ENCODE measurements at regions not wholly inside any gene's neighbourhood (a gene's known extent, or its start where the extent isn't known, plus 50 kb on each side); places are given as distances from the start of the nearest gene placed in this dataset.

DNA sequence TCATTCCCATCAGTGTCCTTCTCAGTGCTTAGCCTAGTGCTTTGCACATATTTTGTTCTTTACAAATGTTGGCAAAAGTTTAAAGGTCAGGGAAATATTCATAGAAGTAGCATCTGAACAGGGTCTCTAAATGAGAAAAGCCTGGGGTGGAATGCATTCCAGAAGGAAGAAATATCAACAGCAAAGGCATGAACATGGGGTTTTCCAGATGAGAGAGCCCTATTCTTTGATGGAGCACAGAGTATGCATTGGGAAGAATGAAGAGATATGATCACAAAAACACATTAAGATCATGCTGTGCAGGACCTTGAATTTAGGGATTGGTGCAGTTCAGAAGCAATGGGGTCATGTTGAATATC lies 140.2 kb downstream of the SNX19 start:
- TF ChIP-seq, protein P1, sequence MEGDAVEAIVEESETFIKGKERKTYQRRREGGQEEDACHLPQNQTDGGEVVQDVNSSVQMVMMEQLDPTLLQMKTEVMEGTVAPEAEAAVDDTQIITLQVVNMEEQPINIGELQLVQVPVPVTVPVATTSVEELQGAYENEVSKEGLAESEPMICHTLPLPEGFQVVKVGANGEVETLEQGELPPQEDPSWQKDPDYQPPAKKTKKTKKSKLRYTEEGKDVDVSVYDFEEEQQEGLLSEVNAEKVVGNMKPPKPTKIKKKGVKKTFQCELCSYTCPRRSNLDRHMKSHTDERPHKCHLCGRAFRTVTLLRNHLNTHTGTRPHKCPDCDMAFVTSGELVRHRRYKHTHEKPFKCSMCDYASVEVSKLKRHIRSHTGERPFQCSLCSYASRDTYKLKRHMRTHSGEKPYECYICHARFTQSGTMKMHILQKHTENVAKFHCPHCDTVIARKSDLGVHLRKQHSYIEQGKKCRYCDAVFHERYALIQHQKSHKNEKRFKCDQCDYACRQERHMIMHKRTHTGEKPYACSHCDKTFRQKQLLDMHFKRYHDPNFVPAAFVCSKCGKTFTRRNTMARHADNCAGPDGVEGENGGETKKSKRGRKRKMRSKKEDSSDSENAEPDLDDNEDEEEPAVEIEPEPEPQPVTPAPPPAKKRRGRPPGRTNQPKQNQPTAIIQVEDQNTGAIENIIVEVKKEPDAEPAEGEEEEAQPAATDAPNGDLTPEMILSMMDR (IDR thresholded peaks at IDR 0.05; ENCODE audit: low read depth, low read length): no peak
- DNase-seq (ENCODE audit: low read depth in 2 of 2): no peak
- H3K4me3 ChIP-seq (replicated peaks in 1 of 2; ENCODE audit: low read depth in 2 of 2, low read length in 2 of 2): no peak overlapping the region

DNA sequence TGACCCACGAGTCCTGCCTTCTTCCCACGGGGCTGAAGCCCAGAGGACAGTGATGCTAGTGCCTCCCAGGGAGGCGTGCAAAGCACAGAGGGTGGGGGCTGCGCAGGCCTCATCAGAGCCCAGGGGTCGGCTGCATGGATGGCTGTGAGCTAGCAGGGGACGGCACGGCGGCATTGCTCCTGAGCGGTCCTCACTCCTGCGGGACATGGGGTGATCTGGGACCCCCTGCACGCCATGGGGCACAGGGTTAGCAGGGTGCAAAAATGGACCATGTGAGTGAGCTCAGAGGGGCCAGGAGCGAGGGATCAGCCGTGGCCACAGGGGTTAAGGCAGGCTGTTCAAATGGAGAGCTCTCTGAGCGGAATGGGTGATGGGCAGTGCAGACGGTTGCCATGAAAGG lies 138.3 kb downstream of the SNX19 start:
- TF ChIP-seq, protein P1 (IDR thresholded peaks at IDR 0.05; ENCODE audit: low read depth, low read length): no peak
- DNase-seq (ENCODE audit: low read depth in 2 of 2): no peak
- H3K4me3 ChIP-seq (replicated peaks in 1 of 2; ENCODE audit: low read depth in 2 of 2, low read length in 2 of 2): no peak overlapping the region

DNA sequence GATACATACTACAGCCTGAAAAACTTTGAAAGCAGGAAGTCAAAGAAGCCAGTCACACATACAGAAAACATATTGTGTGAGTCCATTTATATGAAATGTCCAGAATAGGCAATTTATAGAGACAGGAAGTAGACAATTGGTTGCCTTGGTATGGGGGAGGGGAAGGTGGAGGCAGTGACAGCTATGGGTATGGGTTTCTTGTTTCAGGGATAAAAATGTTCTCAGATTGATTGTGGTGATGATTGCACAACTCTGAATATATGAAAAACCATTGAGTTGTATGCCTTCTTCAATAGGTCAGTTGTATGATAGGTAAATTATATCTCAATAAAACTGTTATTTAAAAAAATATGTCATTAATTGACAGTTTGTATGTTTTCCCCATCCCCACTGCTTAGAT lies 137.6 kb downstream of the SNX19 start:
- TF ChIP-seq, protein P1 (IDR thresholded peaks at IDR 0.05; ENCODE audit: low read depth, low read length): no peak
- H3K4me3 ChIP-seq (replicated peaks in 1 of 2; ENCODE audit: low read depth in 2 of 2, low read length in 2 of 2): no peak overlapping the region
- no peak for DNase-seq (ENCODE audit: low read depth in 2 of 2)

DNA sequence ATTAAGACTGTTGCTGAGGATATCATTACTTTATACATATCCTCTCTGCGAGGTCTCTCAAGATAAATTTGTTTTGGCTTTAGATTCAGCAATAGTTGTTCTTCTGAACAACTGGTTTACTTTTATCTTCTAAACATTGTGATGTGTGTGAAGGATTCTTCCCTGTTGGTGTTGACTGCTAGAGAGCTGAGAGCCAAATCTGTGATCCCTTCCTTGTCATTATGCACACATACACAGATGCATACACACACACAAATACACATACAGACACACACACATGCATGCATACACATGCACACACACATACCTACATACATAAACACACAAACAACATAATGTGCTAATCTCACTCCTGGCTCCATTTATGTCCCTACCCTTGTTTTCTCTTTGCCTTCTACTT lies 137.0 kb downstream of the SNX19 start:
- TF ChIP-seq, protein P1 (IDR thresholded peaks at IDR 0.05; ENCODE audit: low read depth, low read length): no peak
- H3K4me3 ChIP-seq (replicated peaks in 1 of 2; ENCODE audit: low read depth in 2 of 2, low read length in 2 of 2): no peak overlapping the region
- no peak for DNase-seq (ENCODE audit: low read depth in 2 of 2)

DNA sequence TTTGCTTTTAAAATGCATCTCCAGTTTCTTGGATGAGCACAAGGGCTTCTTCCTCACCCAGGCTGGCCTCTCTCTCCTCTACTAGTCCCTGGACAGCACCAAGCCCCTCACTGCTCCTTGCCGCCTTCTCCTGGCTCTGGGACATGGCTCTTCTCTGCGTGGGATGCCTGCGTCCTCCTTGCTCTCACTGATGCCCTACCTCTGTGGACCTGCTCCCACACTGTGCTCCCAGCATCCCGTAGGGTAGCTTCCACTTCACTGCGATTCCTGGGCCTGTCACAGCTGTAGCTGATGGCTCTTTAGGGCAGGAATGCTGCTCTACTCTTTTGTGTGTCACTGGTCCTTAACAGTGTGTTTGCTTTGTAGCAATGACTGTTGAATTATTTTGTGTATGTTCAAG lies 136.3 kb downstream of the SNX19 start:
- H3K4me3 ChIP-seq (replicated peaks in 1 of 2; ENCODE audit: low read depth in 2 of 2, low read length in 2 of 2): no peak overlapping the region
- TF ChIP-seq, protein P1 (IDR thresholded peaks at IDR 0.05; ENCODE audit: low read depth, low read length): no peak
- DNase-seq (ENCODE audit: low read depth in 2 of 2): no peak

DNA sequence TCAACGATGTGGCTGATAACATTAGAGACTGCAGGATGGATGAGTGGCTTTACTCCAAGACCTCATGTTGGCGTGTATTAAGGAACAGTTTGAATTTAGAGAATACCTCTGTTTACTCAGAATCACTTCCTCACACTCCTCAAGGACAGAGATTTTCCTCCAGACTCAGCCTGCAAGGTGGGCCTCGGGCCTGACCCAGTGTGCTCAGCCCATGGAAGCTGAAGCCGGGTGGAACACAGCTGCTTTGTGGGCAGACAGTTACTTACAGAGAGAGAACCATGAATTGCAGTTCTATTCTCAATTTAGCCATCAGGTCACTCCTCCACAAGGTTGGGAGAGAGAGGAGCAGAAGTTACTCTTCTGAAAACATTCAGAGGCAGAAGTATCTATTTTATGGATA lies 135.8 kb downstream of the SNX19 start:
- no peak for DNase-seq (ENCODE audit: low read depth in 2 of 2)
- no peak overlapping the region for H3K4me3 ChIP-seq (replicated peaks in 1 of 2; ENCODE audit: low read depth in 2 of 2, low read length in 2 of 2)
- TF ChIP-seq, protein P1 (IDR thresholded peaks at IDR 0.05; ENCODE audit: low read depth, low read length): no peak

DNA sequence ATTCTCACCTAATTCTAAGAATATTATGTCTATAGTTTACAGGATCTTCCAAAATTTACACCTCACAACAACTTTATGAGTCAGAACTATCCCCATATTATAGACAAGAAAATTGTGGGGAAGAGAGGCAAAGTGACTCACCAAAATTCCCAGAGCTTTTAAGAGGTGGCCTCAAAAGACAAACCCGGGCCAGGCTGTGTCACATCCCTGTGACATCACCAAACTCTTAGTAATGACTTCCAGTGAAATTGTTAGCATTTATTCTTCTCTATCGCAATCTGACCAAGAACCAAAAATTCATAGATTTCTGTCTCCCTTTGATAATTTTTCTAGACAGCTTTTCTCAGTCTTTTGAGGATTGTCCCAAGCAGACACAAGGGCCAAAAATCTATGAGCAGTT lies 134.3 kb downstream of the SNX19 start:
- TF ChIP-seq, protein P1 (IDR thresholded peaks at IDR 0.05; ENCODE audit: low read depth, low read length): no peak
- DNase-seq (ENCODE audit: low read depth in 2 of 2): peak; percentile 40 to 81
- no peak overlapping the region for H3K4me3 ChIP-seq (replicated peaks in 1 of 2; ENCODE audit: low read depth in 2 of 2, low read length in 2 of 2)

All from cardiac fibroblast (primary cell).